GM12878 (cell line): ENCODE measurements at regions not wholly inside any gene's neighbourhood (a gene's known extent, or its start where the extent isn't known, plus 50 kb on each side); places are given as distances from the start of the nearest gene placed in this dataset.

Source experiments
- ATAC-seq: fragments of 200-7000 bp; cut with Tn5 transposase; 3 replicates; pipeline ENCODE4 v1.9.1; 2020; ENCODE audit warnings: mild to moderate bottlenecking, moderate library complexity
- BruUV-seq: library from RNA; stranded (reverse); fragments of 400-500 nt; replicated peaks from 2 replicates; lab custom pipeline; 2021; lab: Mats Ljungman, UMichigan
- CTCF ChIA-PET: fragments of 300-600 bp; sonication (Branson Sonifier 250); formaldehyde crosslinking; extraction: SDS; loops from one replicate; lab custom pipeline; 2021; ENCODE audit warnings: inconsistent platforms; lab: Yijun Ruan, JAX
- POLR2A ChIA-PET: fragments of 350-600 bp; formaldehyde crosslinking; extraction: SDS; loops from one replicate; lab custom pipeline; 2021; ENCODE audit warnings: inconsistent platforms; lab: Charles Lee
- RAD21 ChIA-PET: fragments of 300-600 bp; sonication (Branson Sonifier 250); formaldehyde crosslinking; loops from one replicate; lab custom pipeline; 2023; ENCODE audit warnings: antibody characterized with exemption; ENCODE audit not compliant: unreplicated experiment; lab: Charles Lee
- SMC1A ChIA-PET: fragments of 300-600 bp; sonication (Branson Sonifier 250); formaldehyde crosslinking; loops from one replicate; lab custom pipeline; 2023; ENCODE audit not compliant: unreplicated experiment, uncharacterized antibody; lab: Charles Lee
- DNase-seq: peaks from one replicate; pipeline ENCODE4 v3.0.0-alpha.2; 2011; ENCODE audit warnings: low read depth, low spot score
- FAIRE-seq: peaks from 3 replicates; lab custom pipeline; 2011; peaks lifted over from hg19 to GRCh38; lab: Jason Lieb, UNC
- H2AFZ ChIP-seq: 2 replicates; pipeline ENCODE4 v1.6.0; 2011; ENCODE audit warnings: low read depth, low read length, control low read depth; ENCODE audit not compliant: control insufficient read depth
- H3K27ac ChIP-seq: 2 replicates; pipeline ENCODE4 v1.5.1; 2011; ENCODE audit warnings: control low read depth; ENCODE audit not compliant: control insufficient read depth, insufficient read depth
- H3K27me3 ChIP-seq, 2 experiments: replicated peaks in 1 of 2; 2 replicates each; pipeline versions ENCODE4 v1.6.0 to v1.6.1; 2011; ENCODE audit warnings: low read length in 1 of 2; ENCODE audit not compliant: control insufficient read depth in 2 of 2, insufficient read depth in 2 of 2
- H3K36me3 ChIP-seq, 2 experiments: 2 replicates each; pipeline ENCODE4 v1.5.1; 2011; ENCODE audit warnings: low read length in 1 of 2; ENCODE audit not compliant: control insufficient read depth in 2 of 2, insufficient read depth in 2 of 2
- H3K4me1 ChIP-seq: 2 replicates; pipeline ENCODE4 v1.6.1; 2011; ENCODE audit warnings: mild to moderate bottlenecking, low read length, moderate library complexity, mixed read lengths; ENCODE audit not compliant: control insufficient read depth, insufficient read depth
- H3K4me2 ChIP-seq: 2 replicates; pipeline ENCODE4 v1.6.0; 2011; ENCODE audit warnings: control low read depth; ENCODE audit not compliant: control insufficient read depth, insufficient read depth
- H3K4me3 ChIP-seq: fragments of 200-600 bp; sonication (generic); 2 replicates; pipeline ENCODE4 v1.5.1; 2016
- H3K79me2 ChIP-seq: 2 replicates; pipeline ENCODE4 v1.6.0; 2011; ENCODE audit warnings: low read length; ENCODE audit not compliant: control insufficient read depth, insufficient read depth
- H3K9ac ChIP-seq: 2 replicates; pipeline ENCODE4 v1.8.0; 2011; ENCODE audit warnings: low read length, control low read depth, mixed read lengths; ENCODE audit not compliant: control insufficient read depth, insufficient read depth
- H3K9me3 ChIP-seq: replicated peaks from 3 replicates; pipeline ENCODE4 v1.5.1; 2011; ENCODE audit warnings: mild to moderate bottlenecking, low read length; ENCODE audit not compliant: control insufficient read depth, insufficient read depth
- H4K20me1 ChIP-seq: 2 replicates; pipeline ENCODE4 v1.6.0; 2011; ENCODE audit not compliant: control insufficient read depth, insufficient read depth
- ATF7 ChIP-seq: fragments of 450-650 bp; IDR thresholded peaks from 2 replicates; pipeline ENCODE4 v1.6.1; 2016; ENCODE audit warnings: low read depth, mild to moderate bottlenecking
- CBX5 ChIP-seq: sonication (generic); IDR thresholded peaks from 2 replicates; pipeline ENCODE4 v1.6.1; 2016; ENCODE audit warnings: low read depth, moderate library complexity, mild to moderate bottlenecking, inconsistent platforms
- CREM ChIP-seq: IDR thresholded peaks from 2 replicates; pipeline ENCODE4 v1.6.1; 2014; ENCODE audit warnings: antibody characterized with exemption, low read depth
- CTCF ChIP-seq, 3 experiments: IDR thresholded peaks in 2 of 3; conservative IDR thresholded peaks in 1 of 3; 2 replicates each; pipeline ENCODE4 v1.5.1; 2011; ENCODE audit warnings: low read depth in 3 of 3, low read length in 3 of 3, mild to moderate bottlenecking in 3 of 3, control low read depth in 2 of 3, moderate library complexity in 2 of 3, inconsistent platforms in 1 of 3, mixed read lengths in 1 of 3; ENCODE audit not compliant: control insufficient read depth in 2 of 3, insufficient read depth in 1 of 3; ENCODE audit errors: extremely low read depth in 1 of 3
- FOXK2 ChIP-seq: fragments of 450-650 bp; IDR thresholded peaks from 2 replicates; pipeline ENCODE4 v1.6.1; 2017; ENCODE audit warnings: mild to moderate bottlenecking, moderate library complexity
- MEF2A ChIP-seq: IDR thresholded peaks from 2 replicates; pipeline ENCODE4 v1.6.1; 2011; ENCODE audit warnings: low read depth, mild to moderate bottlenecking, low read length, moderate library complexity; ENCODE audit not compliant: insufficient read depth
- MEF2B ChIP-seq: fragments of 450-650 bp; IDR thresholded peaks from 2 replicates; pipeline ENCODE4 v1.6.1; 2018; ENCODE audit warnings: mild to moderate bottlenecking, moderate library complexity; ENCODE audit not compliant: partially characterized antibody, poor library complexity, severe bottlenecking
- PAX5 ChIP-seq: IDR thresholded peaks from 2 replicates; pipeline ENCODE4 v1.6.1; 2011; ENCODE audit warnings: low read depth, low read length, borderline replicate concordance
- STAT3 ChIP-seq: IDR thresholded peaks from 2 replicates; pipeline ENCODE4 v1.6.1; 2011; ENCODE audit warnings: low read depth, low read length, improper control_type of control experiment
- SUPT20H ChIP-seq: IDR thresholded peaks from 2 replicates; pipeline ENCODE4 v1.6.1; 2011; ENCODE audit warnings: low read depth, mild to moderate bottlenecking, low read length, moderate library complexity, borderline replicate concordance; ENCODE audit not compliant: control insufficient read depth
- YBX1 ChIP-seq: fragments of 450-650 bp; IDR thresholded peaks from 2 replicates; pipeline ENCODE4 v1.6.1; 2016; ENCODE audit warnings: antibody characterized with exemption
- ZNF217 ChIP-seq: fragments of 450-650 bp; IDR thresholded peaks from 2 replicates; pipeline ENCODE4 v1.6.1; 2017; ENCODE audit warnings: antibody characterized with exemption, mild to moderate bottlenecking
- WGBS: methylation state at CpG from one replicate; pipeline ENCODE4 v1.1.6; 2016; ENCODE audit warnings: low lambda C conversion rate; ENCODE audit not compliant: insufficient replicate concordance, insufficient coverage; ENCODE audit errors: missing lambda C conversion rate; 5-methylcytosine and 5-hydroxymethylcytosine counted together
- in situ Hi-C: fragments of 300-500 bp; cut with MboI; formaldehyde crosslinking; loops from 9 replicates; pipeline ENCODE4 v1.14.3; 2018; ENCODE audit warnings: mixed read lengths
- intact Hi-C: fragments of 100-400 bp; cut with micrococcal nuclease; formaldehyde crosslinking; loops from one replicate; pipeline ENCODE4 v1.14.2; 2022; ENCODE audit not compliant: unreplicated experiment
- TF ChIP-seq, protein P1 (sequence below): fragments of 450-650 bp; IDR thresholded peaks from 2 replicates; pipeline ENCODE4 v1.6.1; 2017; ENCODE audit warnings: mild to moderate bottlenecking

GRCh38 chr18:10279905-10280644, 174.4 kb upstream of the APCDD1 start (continued):
- no peak for TF ChIP-seq STAT3
- TF ChIP-seq FOXK2, result no peak
- no peak for TF ChIP-seq CBX5
- TF ChIP-seq SUPT20H, result no peak

DNA sequence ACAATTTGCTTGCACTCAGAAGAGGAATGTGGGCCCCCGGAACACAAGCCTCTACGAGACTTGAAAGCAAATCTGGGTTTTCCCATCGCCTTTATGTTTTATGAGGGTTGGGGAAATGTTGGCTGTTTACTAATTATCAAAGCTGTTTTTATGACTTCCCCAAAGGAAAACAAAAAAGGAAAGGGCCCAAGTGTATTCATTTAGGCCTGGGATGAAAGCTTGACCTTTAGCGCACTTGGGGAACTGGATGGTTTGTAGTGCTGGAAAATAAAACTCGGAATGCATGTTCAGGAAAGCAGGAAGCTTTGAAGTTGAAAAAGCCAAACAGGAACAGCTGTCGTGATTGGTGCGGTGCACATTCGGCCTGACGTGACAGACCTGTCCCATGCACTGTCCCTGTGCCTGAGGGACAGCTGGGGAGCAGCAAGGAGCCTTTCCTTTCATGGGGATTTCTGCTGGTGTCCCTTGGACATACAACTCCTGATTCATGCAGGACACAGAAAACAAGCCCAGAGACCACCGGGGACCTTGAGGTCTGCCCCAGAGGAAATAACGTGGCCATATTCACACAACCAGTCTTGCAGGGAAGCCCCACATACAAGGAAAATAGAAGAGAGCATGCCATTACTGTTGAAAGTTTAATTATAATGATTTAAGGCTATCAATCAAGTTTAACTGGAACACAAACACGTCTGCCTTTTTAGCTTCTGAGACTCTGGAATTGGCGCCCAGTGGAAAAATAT, 169.7 kb upstream of the APCDD1 start:
- Histone ChIP-seq H2AFZ (no peak overlapping the region), H4K20me1 (no peaks in the 10 kb centered on the region), H3K9me3 (no peaks in the 10 kb centered on the region; the same call in 2 of the 3 replicates), H3K9ac (no peak overlapping the region), H3K27me3 (no peaks in the 10 kb centered on the region), H3K79me2 (no peaks in the 10 kb centered on the region), H3K4me1 (peaks cover 11% of the 10 kb centered on the region), H3K36me3 (no peaks in the 10 kb centered on the region), H3K4me2 (no peak overlapping the region), H3K4me3 (no peak overlapping the region)
- ChIA-PET CTCF (interaction anchor here (0.8 to 0.9 kb wide), 2 partner anchors 203 to 314 kb away, joined by 3 read pairs; no protein-coding TSS in a partner anchor), POLR2A (no interaction called here), RAD21 (no interaction called here), SMC1A (interaction anchor here (1.3 kb wide), 1 partner anchor 234 kb away, joined by 4 read pairs; no protein-coding TSS in a partner anchor)
- 31% methylated on average over 13 of the region's 13 CpGs for WGBS
- intact Hi-C loops, result no loop called here
- no TSS peak for BruUV-seq
- ATAC-seq (no peak), DNase-seq (no peak)
- in situ Hi-C loops, result no loop called here
- TF ChIP-seq MEF2B (no peak), MEF2A (no peak), PAX5 (no peak), CTCF (IDR thresholded peaks at IDR 0.05 in 2 of 3, conservative IDR thresholded peaks at IDR 0.05 in 1 of 3; ENCODE audit: control insufficient read depth in 2 of 3, extremely low read depth in 1 of 3, insufficient read depth in 1 of 3, low read depth in 3 of 3, low read length in 3 of 3) (no peak), YBX1 (no peak), ATF7 (no peak), CREM (no peak), ZNF217 (no peak)
- TF ChIP-seq, protein P1, sequence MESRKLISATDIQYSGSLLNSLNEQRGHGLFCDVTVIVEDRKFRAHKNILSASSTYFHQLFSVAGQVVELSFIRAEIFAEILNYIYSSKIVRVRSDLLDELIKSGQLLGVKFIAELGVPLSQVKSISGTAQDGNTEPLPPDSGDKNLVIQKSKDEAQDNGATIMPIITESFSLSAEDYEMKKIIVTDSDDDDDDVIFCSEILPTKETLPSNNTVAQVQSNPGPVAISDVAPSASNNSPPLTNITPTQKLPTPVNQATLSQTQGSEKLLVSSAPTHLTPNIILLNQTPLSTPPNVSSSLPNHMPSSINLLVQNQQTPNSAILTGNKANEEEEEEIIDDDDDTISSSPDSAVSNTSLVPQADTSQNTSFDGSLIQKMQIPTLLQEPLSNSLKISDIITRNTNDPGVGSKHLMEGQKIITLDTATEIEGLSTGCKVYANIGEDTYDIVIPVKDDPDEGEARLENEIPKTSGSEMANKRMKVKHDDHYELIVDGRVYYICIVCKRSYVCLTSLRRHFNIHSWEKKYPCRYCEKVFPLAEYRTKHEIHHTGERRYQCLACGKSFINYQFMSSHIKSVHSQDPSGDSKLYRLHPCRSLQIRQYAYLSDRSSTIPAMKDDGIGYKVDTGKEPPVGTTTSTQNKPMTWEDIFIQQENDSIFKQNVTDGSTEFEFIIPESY, result no peak
- TF ChIP-seq, all 136 proteins: peak for 0
- no peak for FAIRE-seq
- no peak overlapping the region for H3K27ac ChIP-seq
